RWPE2 (cell line): ENCODE measurements at regions not wholly inside any gene's neighbourhood (a gene's known extent, or its start where the extent isn't known, plus 50 kb on each side); places are given as distances from the start of the nearest gene placed in this dataset.
"Not testable (repeated sequence)": the region's sequence is repeated elsewhere in the genome, so short reads cannot be mapped to it uniquely, and the experiment has no call there.

Experiments
- ATAC-seq: fragments of 200-7000 bp; cut with Tn5 transposase; 3 replicates; pipeline ENCODE4 v1.9.1; 2021; ENCODE audit warnings: low read depth
- DNase-seq: peaks from one replicate; pipeline ENCODE4 v3.0.0-alpha.2; 2020; ENCODE audit warnings: low spot score
- H3K27ac ChIP-seq: fragments of 450-650 bp; 2 replicates; pipeline ENCODE4 v1.5.1; 2017; ENCODE audit warnings: mild to moderate bottlenecking; ENCODE audit not compliant: poor library complexity, severe bottlenecking
- H3K27me3 ChIP-seq: fragments of 250-450 bp; sonication (Bioruptor Pico); 2 replicates; pipeline ENCODE4 v1.5.1; 2021; ENCODE audit warnings: mild to moderate bottlenecking, moderate library complexity; ENCODE audit not compliant: insufficient read depth, poor library complexity, severe bottlenecking
- H3K36me3 ChIP-seq: fragments of 250-450 bp; sonication (Bioruptor Pico); 2 replicates; pipeline ENCODE4 v1.5.1; 2020; ENCODE audit warnings: low read depth, mild to moderate bottlenecking, moderate library complexity
- H3K4me1 ChIP-seq: fragments of 250-450 bp; sonication (Bioruptor Pico); 2 replicates; pipeline ENCODE4 v1.5.1; 2021; ENCODE audit warnings: mild to moderate bottlenecking, moderate library complexity; ENCODE audit not compliant: insufficient read depth, poor library complexity, severe bottlenecking
- H3K4me3 ChIP-seq: fragments of 250-450 bp; sonication (Bioruptor Pico); 2 replicates; pipeline ENCODE4 v1.5.1; 2021; ENCODE audit warnings: mild to moderate bottlenecking, moderate library complexity; ENCODE audit not compliant: severe bottlenecking
- H3K9me3 ChIP-seq: fragments of 250-450 bp; sonication (Bioruptor Pico); 2 replicates; pipeline ENCODE4 v1.5.1; 2021; ENCODE audit warnings: mild to moderate bottlenecking, moderate library complexity; ENCODE audit not compliant: severe bottlenecking
- TF ChIP-seq, protein P1 (sequence below): fragments of 450-650 bp; IDR thresholded peaks from one replicate; pipeline ENCODE4 v1.5.1; 2017; ENCODE audit warnings: mild to moderate bottlenecking, moderate library complexity; ENCODE audit not compliant: poor library complexity, severe bottlenecking

DNA sequence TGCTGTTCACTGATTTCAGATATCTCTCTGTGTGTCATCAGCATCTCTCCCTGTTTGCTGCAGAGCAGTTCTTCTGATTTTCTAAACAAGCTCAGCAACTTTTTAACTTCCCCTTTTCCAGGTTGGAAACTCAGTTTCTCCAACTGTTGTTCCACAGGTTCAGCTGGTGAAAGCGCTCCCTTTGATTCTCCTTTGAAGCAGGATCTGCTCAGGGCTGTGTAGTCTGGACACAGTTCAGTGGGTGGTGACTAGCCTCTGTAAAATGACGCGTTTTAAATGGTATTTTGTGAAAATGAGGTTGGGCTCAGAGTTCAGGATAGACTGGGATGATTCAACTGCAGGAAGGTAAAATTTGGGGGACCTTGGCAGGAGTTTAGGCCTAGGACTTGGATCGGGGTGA lies 106.3 kb downstream of the TRIM43 start:
- Histone ChIP-seq H3K27ac (no peak overlapping the region), H3K4me1 (no peaks in the 10 kb centered on the region), H3K9me3 (no peaks in the 10 kb centered on the region), H3K4me3 (no peak overlapping the region), H3K36me3 (no peaks in the 10 kb centered on the region), H3K27me3 (no peaks in the 10 kb centered on the region)
- ATAC-seq (no peak), DNase-seq (no peak)
- TF ChIP-seq, protein P1, sequence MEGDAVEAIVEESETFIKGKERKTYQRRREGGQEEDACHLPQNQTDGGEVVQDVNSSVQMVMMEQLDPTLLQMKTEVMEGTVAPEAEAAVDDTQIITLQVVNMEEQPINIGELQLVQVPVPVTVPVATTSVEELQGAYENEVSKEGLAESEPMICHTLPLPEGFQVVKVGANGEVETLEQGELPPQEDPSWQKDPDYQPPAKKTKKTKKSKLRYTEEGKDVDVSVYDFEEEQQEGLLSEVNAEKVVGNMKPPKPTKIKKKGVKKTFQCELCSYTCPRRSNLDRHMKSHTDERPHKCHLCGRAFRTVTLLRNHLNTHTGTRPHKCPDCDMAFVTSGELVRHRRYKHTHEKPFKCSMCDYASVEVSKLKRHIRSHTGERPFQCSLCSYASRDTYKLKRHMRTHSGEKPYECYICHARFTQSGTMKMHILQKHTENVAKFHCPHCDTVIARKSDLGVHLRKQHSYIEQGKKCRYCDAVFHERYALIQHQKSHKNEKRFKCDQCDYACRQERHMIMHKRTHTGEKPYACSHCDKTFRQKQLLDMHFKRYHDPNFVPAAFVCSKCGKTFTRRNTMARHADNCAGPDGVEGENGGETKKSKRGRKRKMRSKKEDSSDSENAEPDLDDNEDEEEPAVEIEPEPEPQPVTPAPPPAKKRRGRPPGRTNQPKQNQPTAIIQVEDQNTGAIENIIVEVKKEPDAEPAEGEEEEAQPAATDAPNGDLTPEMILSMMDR = no peak

DNA sequence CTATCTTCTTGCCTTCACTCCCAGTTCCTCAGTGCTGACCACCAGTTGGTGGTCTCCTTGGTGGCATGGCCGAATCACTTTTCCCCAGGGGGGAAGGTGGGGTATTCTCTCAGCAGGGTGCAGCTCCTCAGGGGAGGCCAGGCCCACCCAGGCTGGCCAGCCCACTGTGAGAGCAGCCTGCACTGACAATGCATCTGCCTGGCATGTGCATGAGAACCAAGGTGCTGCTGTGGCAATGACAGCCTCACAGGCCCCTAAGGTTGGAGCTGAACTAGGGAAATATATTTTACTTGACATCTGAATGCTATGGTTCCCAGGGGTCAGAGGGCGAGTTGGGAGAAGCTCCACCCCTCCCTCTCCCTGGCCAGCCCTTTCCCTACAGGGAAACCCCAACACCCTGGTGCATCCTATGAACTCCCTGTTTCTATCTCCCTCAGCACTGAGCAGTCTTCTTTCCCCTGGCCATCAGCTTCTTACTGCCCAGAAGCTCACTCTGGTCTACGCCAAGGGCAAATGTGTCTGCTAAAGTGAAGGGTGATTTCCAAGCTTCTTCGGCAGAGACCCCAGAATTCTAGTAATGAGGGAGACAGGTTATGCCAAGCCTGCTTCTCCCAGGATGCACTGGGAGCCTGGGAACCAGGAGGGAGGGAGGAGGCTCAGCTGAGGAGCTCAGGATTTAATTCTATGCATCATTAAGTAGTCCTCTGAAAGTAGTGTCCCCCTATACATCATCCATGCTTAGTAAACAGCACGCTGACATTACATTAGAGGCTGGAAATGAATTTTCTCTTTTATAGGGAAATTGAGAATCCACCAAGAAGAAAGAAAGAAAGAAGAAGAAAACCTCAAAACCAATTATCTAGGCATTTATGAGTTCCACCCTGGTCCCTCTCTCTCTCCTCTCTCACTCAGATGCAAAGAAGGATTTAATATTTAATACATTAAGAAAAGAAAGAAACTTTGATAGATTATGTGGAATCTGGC lies 107.7 kb downstream of the TRIM43 start:
- H3K9me3 ChIP-seq, H3K4me1 ChIP-seq, H3K27me3 ChIP-seq, H3K27ac ChIP-seq, ATAC-seq, H3K4me3 ChIP-seq, DNase-seq, H3K36me3 ChIP-seq: not testable (repeated sequence)

DNA sequence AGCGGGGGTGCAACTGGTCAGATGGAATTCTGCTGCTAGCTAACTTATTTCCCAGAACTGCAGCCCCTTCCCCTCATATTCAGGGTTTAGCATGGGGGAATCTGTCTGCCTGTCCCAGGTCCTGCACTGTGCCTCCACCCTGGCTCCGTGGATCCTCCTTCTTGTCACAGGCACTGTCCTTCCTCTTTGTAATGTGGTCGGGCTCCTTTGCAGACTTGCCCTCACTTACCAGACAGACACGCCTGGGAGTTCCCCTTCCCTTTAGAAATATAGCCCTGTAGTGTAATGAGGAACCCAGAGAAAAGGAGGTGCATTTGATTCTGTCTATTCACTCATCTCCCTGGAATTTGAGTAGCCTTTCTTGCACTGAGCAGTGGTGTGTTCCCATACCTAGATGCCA lies 108.7 kb downstream of the TRIM43 start:
- Histone ChIP-seq H3K4me3 (no peak overlapping the region), H3K27ac (no peak overlapping the region), H3K9me3 (no peaks in the 10 kb centered on the region), H3K4me1 (no peaks in the 10 kb centered on the region), H3K36me3 (no peaks in the 10 kb centered on the region), H3K27me3 (no peaks in the 10 kb centered on the region)
- DNase-seq = no peak
- TF ChIP-seq, protein P1 = no peak
- no peak for ATAC-seq

DNA sequence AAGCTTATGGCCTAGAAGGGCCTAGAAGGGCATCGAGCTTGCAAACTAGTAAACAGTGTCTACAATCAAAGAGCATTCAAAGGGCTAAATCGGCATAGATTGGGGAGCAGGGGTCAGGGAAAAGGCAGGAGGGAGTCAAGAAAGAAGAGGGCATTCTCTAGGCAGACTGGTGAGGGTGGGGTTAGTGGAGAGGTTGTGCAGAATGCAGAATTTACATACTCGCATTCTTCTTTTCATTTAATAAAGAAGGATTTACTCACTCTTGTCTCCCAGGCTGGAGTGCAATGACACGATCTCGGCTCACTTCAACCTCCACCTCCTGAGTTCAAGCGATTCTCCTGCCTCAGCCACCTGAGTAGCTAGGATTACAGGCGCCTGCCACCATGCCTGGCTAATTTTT lies 110.7 kb downstream of the TRIM43 start:
- ATAC-seq = no peak
- Histone ChIP-seq H3K4me3 (no peak overlapping the region), H3K4me1 (no peaks in the 10 kb centered on the region), H3K27ac (no peak overlapping the region), H3K36me3 (no peaks in the 10 kb centered on the region), H3K27me3 (no peaks in the 10 kb centered on the region), H3K9me3 (no peaks in the 10 kb centered on the region)
- DNase-seq = no peak
- TF ChIP-seq, protein P1 = no peak

DNA sequence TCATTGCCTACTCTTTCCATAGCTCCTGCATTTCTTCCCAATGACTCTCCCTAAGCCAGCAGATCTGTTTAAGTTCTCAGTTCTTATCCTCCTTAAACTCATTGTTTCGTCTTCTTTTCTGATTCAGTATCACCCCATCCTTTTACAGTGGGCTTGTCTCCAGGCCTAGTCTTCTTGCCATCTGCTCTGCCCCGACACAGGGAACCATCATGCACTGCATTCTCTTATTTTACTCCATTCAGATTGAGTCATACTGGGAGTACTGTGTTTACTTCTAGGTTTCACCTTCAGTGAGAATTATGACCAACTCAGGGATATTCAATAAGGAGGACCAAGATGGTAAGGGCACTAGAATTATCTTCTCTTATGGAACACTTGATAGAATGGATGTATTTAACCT lies 115.4 kb downstream of the TRIM43 start:
- DNase-seq, H3K9me3 ChIP-seq, H3K4me1 ChIP-seq, H3K4me3 ChIP-seq, H3K27ac ChIP-seq, H3K27me3 ChIP-seq, H3K36me3 ChIP-seq, ATAC-seq: not testable (repeated sequence)

DNA sequence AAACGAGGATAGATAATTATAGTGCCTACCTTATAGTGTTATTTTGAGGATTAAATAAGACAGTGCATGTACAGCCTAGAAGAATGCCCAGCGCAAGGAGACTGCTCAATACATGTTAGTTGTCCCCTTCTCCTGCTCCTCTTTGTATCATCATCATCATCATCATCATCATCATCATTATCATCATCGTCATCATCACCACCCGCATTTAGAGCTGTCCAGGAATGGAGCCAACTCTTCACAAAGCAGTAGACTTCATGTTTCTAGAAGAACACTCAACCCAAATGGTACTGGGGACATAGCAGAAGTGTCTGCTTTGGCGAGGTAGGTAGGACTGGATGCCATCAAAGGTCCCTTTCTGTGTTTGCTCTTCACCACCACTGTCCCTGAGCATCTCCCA lies 116.0 kb downstream of the TRIM43 start:
- Histone ChIP-seq H3K36me3 (no peaks in the 10 kb centered on the region), H3K27me3 (no peaks in the 10 kb centered on the region), H3K27ac (no peak overlapping the region), H3K4me1 (no peaks in the 10 kb centered on the region), H3K9me3 (no peaks in the 10 kb centered on the region), H3K4me3 (no peak overlapping the region)
- TF ChIP-seq, protein P1 = no peak
- no peak for ATAC-seq
- DNase-seq = no peak
